SU-DHL-6 (cell line): ENCODE measurements at regions not wholly inside any gene's neighbourhood (a gene's known extent, or its start where the extent isn't known, plus 50 kb on each side); places are given as distances from the start of the nearest gene placed in this dataset.

ENCODE experiments used
- H2AFZ ChIP-seq: fragments of 200-600 bp; sonication (generic); 2 replicates; pipeline ENCODE4 v1.6.1; 2014; ENCODE audit warnings: low read depth, mild to moderate bottlenecking, moderate library complexity, mixed read lengths, antibody characterized with exemption, low read length; ENCODE audit not compliant: severe bottlenecking
- H3F3A ChIP-seq: fragments of 200-600 bp; shearing (Covaris generic); 2 replicates; pipeline ENCODE4 v1.6.0; 2016; ENCODE audit warnings: antibody characterized with exemption, mild to moderate bottlenecking; ENCODE audit not compliant: insufficient read depth
- H3K27ac ChIP-seq: fragments of 200-600 bp; sonication (generic); 2 replicates; pipeline ENCODE4 v1.5.1; 2016; ENCODE audit warnings: low read depth, mild to moderate bottlenecking, low read length, moderate library complexity, mixed read lengths
- H3K27me3 ChIP-seq: fragments of 200-600 bp; sonication (generic), shearing (Covaris generic); 2 replicates; pipeline ENCODE4 v1.6.0; 2014; ENCODE audit warnings: mild to moderate bottlenecking, low read length
- H3K36me3 ChIP-seq: fragments of 200-600 bp; sonication (generic); 2 replicates; pipeline ENCODE4 v1.6.1; 2014; ENCODE audit warnings: mild to moderate bottlenecking, low read length, mixed read lengths
- H3K4me2 ChIP-seq: fragments of 300-600, 200-600 bp; shearing (Covaris generic), sonication (generic); 2 replicates; pipeline ENCODE4 v1.6.0; 2014; ENCODE audit warnings: low read length, low read depth, mild to moderate bottlenecking; ENCODE audit not compliant: poor library complexity, severe bottlenecking
- H3K4me3 ChIP-seq: fragments of 200-600 bp; sonication (generic); 2 replicates; pipeline ENCODE4 v1.5.1; 2014; ENCODE audit warnings: antibody characterized with exemption, low read length, mild to moderate bottlenecking, mixed read lengths; ENCODE audit not compliant: insufficient read depth, poor library complexity, severe bottlenecking
- H3K79me2 ChIP-seq: fragments of 200-600 bp; sonication (generic); 2 replicates; pipeline ENCODE4 v1.6.1; 2014; ENCODE audit warnings: mild to moderate bottlenecking, low read length, moderate library complexity; ENCODE audit not compliant: insufficient read depth
- H3K9ac ChIP-seq: fragments of 200-600 bp; sonication (generic); 2 replicates; pipeline ENCODE4 v1.7.0; 2014; ENCODE audit warnings: mild to moderate bottlenecking, low read length
- H3K9me2 ChIP-seq: fragments of 200-600 bp; sonication (generic); replicated peaks from 2 replicates; pipeline ENCODE4 v1.6.1; 2014; ENCODE audit warnings: low read length; ENCODE audit not compliant: insufficient read depth
- H3K9me3 ChIP-seq: fragments of 200-600 bp; sonication (generic); 2 replicates; pipeline ENCODE4 v1.6.1; 2014; ENCODE audit warnings: low read length, mixed read lengths; ENCODE audit not compliant: insufficient read depth
- H4K20me1 ChIP-seq: fragments of 200-600 bp; sonication (generic); 2 replicates; pipeline ENCODE4 v1.6.1; 2014; ENCODE audit warnings: low read depth, mild to moderate bottlenecking, antibody characterized with exemption, low read length, moderate library complexity, mixed read lengths
- EZH2phosphoT487 ChIP-seq: fragments of 200-600 bp; sonication (generic), shearing (Covaris generic); conservative IDR thresholded peaks from 2 replicates; pipeline ENCODE4 v1.6.1; 2018; ENCODE audit warnings: mild to moderate bottlenecking, antibody characterized with exemption, low read length, moderate library complexity, mixed read lengths
- TF ChIP-seq, protein P1 (sequence below): fragments of 200-600 bp; sonication (generic); IDR thresholded peaks from one replicate; pipeline ENCODE4 v1.5.1; 2017; ENCODE audit warnings: antibody characterized with exemption, mild to moderate bottlenecking, low read length, moderate library complexity; ENCODE audit not compliant: insufficient read depth, poor library complexity, severe bottlenecking

- H3K4me2 ChIP-seq, result no peak overlapping the region
- no peak overlapping the region for H2AFZ ChIP-seq
Observed at GRCh38 chr12:34604227-34604626, 581.9 kb downstream of the ALG10 start.

DNA sequence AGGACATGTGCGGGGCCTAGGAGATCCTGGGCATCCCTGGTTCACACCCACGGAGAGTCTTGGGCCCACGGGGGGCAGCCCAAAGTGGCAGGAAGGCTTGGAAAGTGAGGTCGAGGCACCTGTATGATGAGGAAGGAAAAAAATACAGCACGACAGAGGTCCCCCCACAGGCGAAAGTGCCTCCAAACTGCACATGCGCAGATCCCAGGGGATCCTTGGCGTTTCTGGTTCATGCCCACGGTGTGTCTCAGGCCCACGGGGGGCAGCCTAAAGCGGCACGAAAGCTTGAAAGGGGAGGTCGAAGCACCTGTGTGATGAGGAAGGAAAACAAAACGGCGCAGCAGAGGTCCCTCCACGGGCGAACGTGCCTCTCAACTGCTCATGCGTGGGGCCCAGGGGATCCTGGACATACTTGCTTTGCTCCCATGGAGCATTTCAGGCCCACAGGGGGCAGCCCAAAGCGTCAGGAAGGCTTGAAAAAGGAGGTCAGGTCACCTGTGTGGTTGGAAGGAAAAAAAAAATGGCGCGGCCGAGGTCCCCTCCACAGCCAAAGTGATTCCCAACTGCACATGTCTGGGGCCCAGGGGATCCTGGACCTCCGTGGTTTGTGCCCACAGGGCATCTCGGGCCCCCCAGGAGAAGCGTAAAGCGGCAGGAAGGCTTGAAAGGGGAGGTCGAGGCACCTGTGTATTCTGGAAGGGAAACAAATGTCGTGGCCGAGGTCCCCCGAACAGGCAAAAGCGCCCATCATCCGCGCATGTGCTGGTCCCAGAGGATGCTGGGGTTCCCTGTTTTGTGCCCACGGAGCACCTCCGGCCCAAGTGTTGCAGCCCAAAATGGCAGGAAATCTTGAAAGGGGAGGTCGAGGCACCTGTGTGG is 582.6 kb downstream of the ALG10 start:
- Histone ChIP-seq H3K9me2 (no peaks in the 10 kb centered on the region), H3K27me3 (no peaks in the 10 kb centered on the region), H3K9ac (no peak overlapping the region), H3K36me3 (no peaks in the 10 kb centered on the region), H3K4me2 (no peak overlapping the region), H3K27ac (no peak overlapping the region), H3K4me3 (no peak overlapping the region), H3F3A (no peaks in the 10 kb centered on the region), H4K20me1 (no peaks in the 10 kb centered on the region), H2AFZ (no peak overlapping the region), H3K9me3 (no peaks in the 10 kb centered on the region), H3K79me2 (no peaks in the 10 kb centered on the region)
- no peak for TF ChIP-seq EZH2phosphoT487
- TF ChIP-seq, protein P1, sequence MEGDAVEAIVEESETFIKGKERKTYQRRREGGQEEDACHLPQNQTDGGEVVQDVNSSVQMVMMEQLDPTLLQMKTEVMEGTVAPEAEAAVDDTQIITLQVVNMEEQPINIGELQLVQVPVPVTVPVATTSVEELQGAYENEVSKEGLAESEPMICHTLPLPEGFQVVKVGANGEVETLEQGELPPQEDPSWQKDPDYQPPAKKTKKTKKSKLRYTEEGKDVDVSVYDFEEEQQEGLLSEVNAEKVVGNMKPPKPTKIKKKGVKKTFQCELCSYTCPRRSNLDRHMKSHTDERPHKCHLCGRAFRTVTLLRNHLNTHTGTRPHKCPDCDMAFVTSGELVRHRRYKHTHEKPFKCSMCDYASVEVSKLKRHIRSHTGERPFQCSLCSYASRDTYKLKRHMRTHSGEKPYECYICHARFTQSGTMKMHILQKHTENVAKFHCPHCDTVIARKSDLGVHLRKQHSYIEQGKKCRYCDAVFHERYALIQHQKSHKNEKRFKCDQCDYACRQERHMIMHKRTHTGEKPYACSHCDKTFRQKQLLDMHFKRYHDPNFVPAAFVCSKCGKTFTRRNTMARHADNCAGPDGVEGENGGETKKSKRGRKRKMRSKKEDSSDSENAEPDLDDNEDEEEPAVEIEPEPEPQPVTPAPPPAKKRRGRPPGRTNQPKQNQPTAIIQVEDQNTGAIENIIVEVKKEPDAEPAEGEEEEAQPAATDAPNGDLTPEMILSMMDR, result no peak

More at GRCh38 chr12:34604227-34604626, 581.9 kb downstream of the ALG10 start:
- H3K9me2 ChIP-seq, result no peaks in the 10 kb centered on the region
- H4K20me1 ChIP-seq, result no peaks in the 10 kb centered on the region
- no peaks in the 10 kb centered on the region for H3K27me3 ChIP-seq
- no peak overlapping the region for H3K4me3 ChIP-seq
- H3F3A ChIP-seq, result no peaks in the 10 kb centered on the region
- no peak overlapping the region for H3K9ac ChIP-seq
- TF ChIP-seq EZH2phosphoT487, result no peak
- TF ChIP-seq, protein P1, result no peak
- H3K27ac ChIP-seq, result no peak overlapping the region
- no peaks in the 10 kb centered on the region for H3K36me3 ChIP-seq
- H3K9me3 ChIP-seq, result no peaks in the 10 kb centered on the region
- no peaks in the 10 kb centered on the region for H3K79me2 ChIP-seq

DNA sequence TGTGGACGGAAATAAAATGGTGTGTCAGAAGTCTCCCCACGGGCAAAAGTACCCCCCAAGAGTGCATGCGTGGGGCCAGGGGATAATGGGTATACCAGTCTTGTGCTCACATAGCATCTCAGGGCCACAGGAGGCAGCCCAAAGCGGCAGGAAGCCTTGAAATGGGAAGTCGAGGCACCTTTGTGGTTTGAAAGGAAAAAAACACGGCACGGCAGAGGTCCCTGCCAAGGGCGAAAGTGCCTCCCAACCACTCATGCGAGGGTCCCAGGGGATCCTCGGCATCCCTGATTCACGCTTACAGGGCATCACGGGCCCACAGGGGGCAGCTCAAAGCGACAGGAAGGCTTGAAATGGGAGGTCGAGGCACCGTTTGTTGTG is 583.2 kb downstream of the ALG10 start:
- no peaks in the 10 kb centered on the region for H3K9me2 ChIP-seq
- no peak overlapping the region for H3K27ac ChIP-seq
- H3K36me3 ChIP-seq, result no peaks in the 10 kb centered on the region
- no peak overlapping the region for H3K9ac ChIP-seq
- no peaks in the 10 kb centered on the region for H3K9me3 ChIP-seq
- no peaks in the 10 kb centered on the region for H4K20me1 ChIP-seq
- H3K27me3 ChIP-seq, result no peaks in the 10 kb centered on the region
- H3K4me3 ChIP-seq, result no peak overlapping the region
- no peak overlapping the region for H2AFZ ChIP-seq
- no peak for TF ChIP-seq EZH2phosphoT487
- TF ChIP-seq, protein P1, result no peak
- H3K79me2 ChIP-seq, result no peaks in the 10 kb centered on the region
- no peak overlapping the region for H3K4me2 ChIP-seq
- no peaks in the 10 kb centered on the region for H3F3A ChIP-seq
